Lower leg skin (tissue), 4 donors: ENCODE measurements at regions not wholly inside any gene's neighbourhood (a gene's known extent, or its start where the extent isn't known, plus 50 kb on each side); places are given as distances from the start of the nearest gene placed in this dataset.

Source experiments
- DNase-seq, 2 donors: peaks; one replicate each; pipeline ENCODE4 v3.0.0-alpha.2; 2019; ENCODE audit warnings: low spot score in 2 of 2
- H3K4me3 ChIP-seq: fragments of 200-600 bp; sonication (generic); 2 replicates; pipeline ENCODE4 v1.5.1; 2017; ENCODE audit warnings: mild to moderate bottlenecking, low read depth; ENCODE audit not compliant: poor library complexity, severe bottlenecking
- CTCF ChIP-seq, 3 donors: fragments of 450-650 bp; IDR thresholded peaks; one replicate each; pipeline ENCODE4 v1.5.1; 2016; ENCODE audit warnings: antibody characterized with exemption in 3 of 3, mild to moderate bottlenecking in 3 of 3, moderate library complexity in 2 of 3
- POLR2A ChIP-seq, 2 donors: fragments of 450-650 bp; IDR thresholded peaks; one replicate each; pipeline ENCODE4 v1.6.1; 2016 to 2017; ENCODE audit warnings: antibody characterized with exemption in 2 of 2, mild to moderate bottlenecking in 1 of 2, moderate library complexity in 1 of 2
- WGBS, 2 donors: methylation state at CpG; one replicate each; pipeline ENCODE4 v1.1.5; 2018; 5-methylcytosine and 5-hydroxymethylcytosine counted together
- intact Hi-C: fragments of 100-400 bp; cut with DNase I; formaldehyde crosslinking; loops from one replicate; pipeline ENCODE4 v1.15.0; 2023; ENCODE audit warnings: low total_unique reads

- intact Hi-C loops: no loop called here
- H3K4me3 ChIP-seq: no peak overlapping the region
- TF ChIP-seq POLR2A (IDR thresholded peaks at IDR 0.05) (no peak), CTCF (IDR thresholded peaks at IDR 0.05) (no peak)
- DNase-seq: no peak
These were observed 91.4 kb upstream of the MLIP start for GRCh38 chr6:54019860-54020259.

- DNase-seq: no peak
- no peak overlapping the region for H3K4me3 ChIP-seq
- 83% methylated on average over 3 of the region's 3 CpGs for WGBS, 2 donors
- TF ChIP-seq CTCF (IDR thresholded peaks at IDR 0.05) (no peak), POLR2A (IDR thresholded peaks at IDR 0.05) (no peak)
- intact Hi-C loops: no loop called here
These were observed 90.9 kb upstream of the MLIP start for GRCh38 chr6:54020334-54020733.

GRCh38 chr6:54026652-54027400 lies 84.4 kb upstream of the MLIP start:
- H3K4me3 ChIP-seq: no peak overlapping the region
- no peak for DNase-seq
- intact Hi-C loops: no loop called here
- TF ChIP-seq CTCF (IDR thresholded peaks at IDR 0.05): no peak

GRCh38 chr6:54028170-54028569 lies 83.1 kb upstream of the MLIP start:
- intact Hi-C loops: no loop called here
- TF ChIP-seq POLR2A (IDR thresholded peaks at IDR 0.05) (no peak), CTCF (IDR thresholded peaks at IDR 0.05) (no peak)
- 80 to 88% methylated on average over 3 of the region's 3 CpGs for WGBS, 2 donors
- no peak for DNase-seq
- H3K4me3 ChIP-seq: no peak overlapping the region

- TF ChIP-seq POLR2A (IDR thresholded peaks at IDR 0.05) (no peak), CTCF (IDR thresholded peaks at IDR 0.05) (no peak)
- no peak for DNase-seq
- intact Hi-C loops: no loop called here
- 88 to 93% methylated on average over 3 of the region's 3 CpGs for WGBS, 2 donors
- no peak overlapping the region for H3K4me3 ChIP-seq
These were observed 82.1 kb upstream of the MLIP start for GRCh38 chr6:54029187-54029586.

- H3K4me3 ChIP-seq: no peak overlapping the region
- intact Hi-C loops: no loop called here
- TF ChIP-seq CTCF (IDR thresholded peaks at IDR 0.05) (no peak), POLR2A (IDR thresholded peaks at IDR 0.05) (no peak)
- WGBS, 2 donors: 79 to 93% methylated on average over 5 of the region's 5 CpGs
- DNase-seq: no peak
These were observed 80.1 kb upstream of the MLIP start for GRCh38 chr6:54031169-54031568.
